Posterior cingulate gyrus (tissue), 11 donors: ENCODE measurements at regions not wholly inside any gene's neighbourhood (a gene's known extent, or its start where the extent isn't known, plus 50 kb on each side); places are given as distances from the start of the nearest gene placed in this dataset.
"Not testable (repeated sequence)": the region's sequence is repeated elsewhere in the genome, so short reads cannot be mapped to it uniquely, and the experiment has no call there.

Source experiments
- DNase-seq, 10 donors: peaks; one replicate each; pipeline versions ENCODE4 v3.0.0 to v3.0.0-alpha.2; 2020 to 2021; ENCODE audit warnings: mixed read lengths in 3 of 10
- intact Hi-C: fragments of 100-400 bp; cut with DNase I; formaldehyde crosslinking; loops from one replicate; pipeline ENCODE4 v1.15.1; 2023

GRCh38 chr14:57008534-57008933 is 198.3 kb upstream of the OTX2 start:
- DNase-seq, result no peak
- intact Hi-C loops, result no loop called here

- no peak for DNase-seq
- intact Hi-C loops, result no loop called here
Measured at GRCh38 chr14:56998728-56999127, 188.4 kb upstream of the OTX2 start.

- intact Hi-C loops, result no loop called here
- DNase-seq, result no peak
Measured at GRCh38 chr14:56996721-56997399, 186.6 kb upstream of the OTX2 start.

- no peak for DNase-seq
- intact Hi-C loops, result no loop called here
Measured at GRCh38 chr14:56995010-56995409, 184.7 kb upstream of the OTX2 start.

GRCh38 chr14:56992332-56992820 is 182.1 kb upstream of the OTX2 start:
- intact Hi-C loops, result no loop called here
- DNase-seq, result no peak

GRCh38 chr14:56990991-56991627 is 180.8 kb upstream of the OTX2 start:
- DNase-seq, result peak in 1 of 10 donors; percentile 76
- intact Hi-C loops, result not testable (repeated sequence)

- DNase-seq, result no peak
- intact Hi-C loops, result no loop called here
Measured at GRCh38 chr14:56989359-56989758, 179.1 kb upstream of the OTX2 start.

GRCh38 chr14:56979936-56980335 is 169.7 kb upstream of the OTX2 start:
- no peak for DNase-seq
- intact Hi-C loops, result no loop called here

- DNase-seq, result no peak
- intact Hi-C loops, result no loop called here
Measured at GRCh38 chr14:56976211-56976610, 165.9 kb upstream of the OTX2 start.

- intact Hi-C loops, result no loop called here
- DNase-seq, result no peak
Measured at GRCh38 chr14:56975521-56975920, 165.2 kb upstream of the OTX2 start.

GRCh38 chr14:56972948-56973347 is 162.7 kb upstream of the OTX2 start:
- intact Hi-C loops, result no loop called here

GRCh38 chr14:56964895-56965294 is 154.6 kb upstream of the OTX2 start:
- intact Hi-C loops, result no loop called here
- DNase-seq, result no peak

More at GRCh38 chr14:56972948-56973347, 162.7 kb upstream of the OTX2 start:
- DNase-seq, result no peak

GRCh38 chr14:56963381-56963780 is 153.1 kb upstream of the OTX2 start:
- intact Hi-C loops, result no loop called here
- DNase-seq, result no peak

- no peak for DNase-seq
- intact Hi-C loops, result no loop called here
Measured at GRCh38 chr14:56962444-56963080, 152.3 kb upstream of the OTX2 start.

GRCh38 chr14:56959869-56960268 is 149.6 kb upstream of the OTX2 start:
- DNase-seq, result no peak
- intact Hi-C loops, result no loop called here

- intact Hi-C loops, result no loop called here
- no peak for DNase-seq
Measured at GRCh38 chr14:56959121-56959520, 148.8 kb upstream of the OTX2 start.

- DNase-seq, result no peak
- intact Hi-C loops, result no loop called here
Measured at GRCh38 chr14:56956182-56956581, 145.9 kb upstream of the OTX2 start.

- intact Hi-C loops, result no loop called here
- DNase-seq, result no peak
Measured at GRCh38 chr14:56955745-56956144, 145.5 kb upstream of the OTX2 start.

- intact Hi-C loops, result no loop called here
- DNase-seq, result no peak
Measured at GRCh38 chr14:56953884-56954283, 143.6 kb upstream of the OTX2 start.

- no peak for DNase-seq
- intact Hi-C loops, result no loop called here
Measured at GRCh38 chr14:56952766-56953473, 142.6 kb upstream of the OTX2 start.

- DNase-seq, result no peak
- intact Hi-C loops, result no loop called here
Measured at GRCh38 chr14:56949828-56950227, 139.5 kb upstream of the OTX2 start.
